HG02938 (cell line): ENCODE measurements at regions not wholly inside any gene's neighbourhood (a gene's known extent, or its start where the extent isn't known, plus 50 kb on each side); places are given as distances from the start of the nearest gene placed in this dataset.

Experiments
- ATAC-seq: cut with Tn5 transposase; IDR thresholded peaks from one replicate; pipeline ENCODE4 v1.9.1; 2021; ENCODE audit warnings: mild to moderate bottlenecking, moderate library complexity; ENCODE audit not compliant: unreplicated experiment

- ATAC-seq = no peak
Measured at GRCh38 chr15:95347837-95348236, 982.7 kb upstream of the NR2F2 start.

- ATAC-seq = no peak
Measured at GRCh38 chr15:95350908-95351307, 979.6 kb upstream of the NR2F2 start.

GRCh38 chr15:95352631-95353187, 977.8 kb upstream of the NR2F2 start:
- ATAC-seq = no peak

GRCh38 chr15:95353512-95353911, 977.0 kb upstream of the NR2F2 start:
- ATAC-seq = no peak

GRCh38 chr15:95359966-95360365, 970.5 kb upstream of the NR2F2 start:
- no peak for ATAC-seq

GRCh38 chr15:95362306-95362705, 968.2 kb upstream of the NR2F2 start:
- ATAC-seq = no peak

- ATAC-seq = no peak
Measured at GRCh38 chr15:95363646-95364045, 966.9 kb upstream of the NR2F2 start.

- ATAC-seq = no peak
Measured at GRCh38 chr15:95365511-95366107, 964.9 kb upstream of the NR2F2 start.

- ATAC-seq = no peak
Measured at GRCh38 chr15:95368191-95368590, 962.3 kb upstream of the NR2F2 start.

- ATAC-seq = no peak
Measured at GRCh38 chr15:95368755-95369601, 961.5 kb upstream of the NR2F2 start.

GRCh38 chr15:95370291-95370690, 960.2 kb upstream of the NR2F2 start:
- ATAC-seq = no peak

GRCh38 chr15:95371664-95372063, 958.8 kb upstream of the NR2F2 start:
- no peak for ATAC-seq

GRCh38 chr15:95375281-95375680, 955.2 kb upstream of the NR2F2 start:
- ATAC-seq = no peak

- ATAC-seq = no peak
Measured at GRCh38 chr15:95377258-95377852, 953.1 kb upstream of the NR2F2 start.

- no peak for ATAC-seq
Measured at GRCh38 chr15:95394186-95395067, 936.1 kb upstream of the NR2F2 start.

GRCh38 chr15:95400428-95400827, 930.1 kb upstream of the NR2F2 start:
- ATAC-seq = no peak

GRCh38 chr15:95401587-95401986, 928.9 kb upstream of the NR2F2 start:
- no peak for ATAC-seq

GRCh38 chr15:95405447-95405846, 925.1 kb upstream of the NR2F2 start:
- no peak for ATAC-seq

GRCh38 chr15:95407534-95407933, 923.0 kb upstream of the NR2F2 start:
- no peak for ATAC-seq

- no peak for ATAC-seq
Measured at GRCh38 chr15:95409211-95409610, 921.3 kb upstream of the NR2F2 start.
